ENCODE measurements at regions not wholly inside any gene's neighbourhood (a gene's known extent, or its start where the extent isn't known, plus 50 kb on each side); places are given as distances from the start of the nearest gene placed in this dataset.

GRCh38 chr5:39891376-39891775, 466.6 kb upstream of the DAB2 start:
- no peak for DNase-seq (ENCODE audit: low read depth)
- no peak for TF ChIP-seq CTCF (IDR thresholded peaks at IDR 0.05; ENCODE audit: insufficient read depth, low read depth, low read length)
- no peak overlapping the region for H3K4me3 ChIP-seq (ENCODE audit: low read depth, low read length)

- H3K4me3 ChIP-seq (ENCODE audit: low read depth, low read length): no peak overlapping the region
- DNase-seq (ENCODE audit: low read depth): no peak
- TF ChIP-seq CTCF (IDR thresholded peaks at IDR 0.05; ENCODE audit: insufficient read depth, low read depth, low read length): no peak
These were observed 456.2 kb upstream of the DAB2 start for GRCh38 chr5:39880985-39881384.

- no peak for DNase-seq (ENCODE audit: low read depth)
- no peak for TF ChIP-seq CTCF (IDR thresholded peaks at IDR 0.05; ENCODE audit: insufficient read depth, low read depth, low read length)
- H3K4me3 ChIP-seq (ENCODE audit: low read depth, low read length): no peak overlapping the region
These were observed 452.7 kb upstream of the DAB2 start for GRCh38 chr5:39877479-39877878.

GRCh38 chr5:39876146-39876545, 451.4 kb upstream of the DAB2 start:
- no peak for TF ChIP-seq CTCF (IDR thresholded peaks at IDR 0.05; ENCODE audit: insufficient read depth, low read depth, low read length)
- no peak for DNase-seq (ENCODE audit: low read depth)

GRCh38 chr5:39870137-39870536, 445.4 kb upstream of the DAB2 start:
- TF ChIP-seq CTCF (IDR thresholded peaks at IDR 0.05; ENCODE audit: insufficient read depth, low read depth, low read length): no peak
- no peak for DNase-seq (ENCODE audit: low read depth)
- H3K4me3 ChIP-seq (ENCODE audit: low read depth, low read length): no peak overlapping the region

More at GRCh38 chr5:39876146-39876545, 451.4 kb upstream of the DAB2 start:
- H3K4me3 ChIP-seq (ENCODE audit: low read depth, low read length): no peak overlapping the region

GRCh38 chr5:39869396-39869795, 444.6 kb upstream of the DAB2 start:
- TF ChIP-seq CTCF (IDR thresholded peaks at IDR 0.05; ENCODE audit: insufficient read depth, low read depth, low read length): no peak
- DNase-seq (ENCODE audit: low read depth): no peak
- no peak overlapping the region for H3K4me3 ChIP-seq (ENCODE audit: low read depth, low read length)

- no peak for DNase-seq (ENCODE audit: low read depth)
- no peak overlapping the region for H3K4me3 ChIP-seq (ENCODE audit: low read depth, low read length)
- no peak for TF ChIP-seq CTCF (IDR thresholded peaks at IDR 0.05; ENCODE audit: insufficient read depth, low read depth, low read length)
These were observed 443.1 kb upstream of the DAB2 start for GRCh38 chr5:39867923-39868322.
